ENCODE measurements at regions not wholly inside any gene's neighbourhood (a gene's known extent, or its start where the extent isn't known, plus 50 kb on each side); places are given as distances from the start of the nearest gene placed in this dataset.

DNA sequence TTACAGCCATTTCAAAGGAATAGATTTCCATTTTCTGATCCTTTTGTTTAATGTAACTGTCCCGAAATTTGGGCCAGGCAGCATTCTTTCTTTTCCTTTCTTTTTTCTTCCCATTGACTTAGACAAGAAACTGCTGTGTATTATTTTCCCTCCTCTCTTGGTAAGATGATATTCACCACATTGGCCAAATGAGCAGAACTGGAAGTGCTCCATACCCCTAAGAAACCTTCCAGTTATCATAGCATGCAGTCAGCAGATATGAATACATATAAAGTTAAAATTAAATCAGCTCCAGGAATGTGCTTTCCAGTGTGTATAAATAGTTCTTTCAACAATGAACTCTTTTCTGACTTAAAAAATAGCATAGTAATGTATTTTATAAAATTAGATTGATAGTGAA lies 168.5 kb upstream of the GAS1 start:
- DNase-seq (ENCODE audit: low read depth in 2 of 3, low spot score in 2 of 3): no peak

DNA sequence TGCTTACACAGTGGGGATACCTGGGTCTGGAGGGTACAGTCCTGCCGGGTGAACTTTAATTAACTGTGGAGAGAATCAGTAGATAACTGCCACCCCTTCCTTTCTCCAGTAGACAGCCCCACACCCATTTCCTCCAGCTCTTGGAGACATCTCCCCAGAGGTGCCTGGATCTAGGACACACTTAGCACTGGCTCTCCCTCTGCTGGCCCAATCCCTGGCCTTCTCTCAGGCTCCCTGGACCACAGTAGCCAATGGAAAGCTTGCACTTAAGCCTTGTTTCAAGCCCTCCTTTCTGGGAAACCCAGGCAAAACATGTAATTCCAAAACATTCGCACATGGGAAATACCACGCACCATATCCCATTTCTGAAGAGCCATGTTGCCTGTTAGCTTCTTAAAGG lies 169.2 kb upstream of the GAS1 start:
- DNase-seq (ENCODE audit: low read depth in 2 of 3, low spot score in 2 of 3): no peak

DNA sequence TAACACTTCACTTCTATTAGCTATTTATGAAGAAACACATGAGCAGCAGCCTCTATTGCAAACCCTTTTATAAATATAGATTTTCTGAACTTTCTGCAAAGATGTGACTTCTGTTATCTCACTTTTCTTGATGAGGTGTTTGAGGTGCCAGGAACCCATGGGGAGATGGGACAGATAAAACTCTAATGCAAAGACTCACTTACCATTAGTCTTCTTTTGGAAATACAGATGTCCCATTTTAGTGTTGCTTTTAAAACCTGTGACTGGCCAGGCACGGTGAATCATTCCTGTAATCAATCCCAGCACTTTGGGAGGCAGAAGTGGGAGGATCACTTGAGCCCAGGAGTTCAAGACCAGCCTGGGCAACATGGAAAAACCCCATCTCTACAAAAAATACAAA lies 171.3 kb upstream of the GAS1 start:
- no peak for DNase-seq (ENCODE audit: low read depth in 2 of 3, low spot score in 2 of 3)

DNA sequence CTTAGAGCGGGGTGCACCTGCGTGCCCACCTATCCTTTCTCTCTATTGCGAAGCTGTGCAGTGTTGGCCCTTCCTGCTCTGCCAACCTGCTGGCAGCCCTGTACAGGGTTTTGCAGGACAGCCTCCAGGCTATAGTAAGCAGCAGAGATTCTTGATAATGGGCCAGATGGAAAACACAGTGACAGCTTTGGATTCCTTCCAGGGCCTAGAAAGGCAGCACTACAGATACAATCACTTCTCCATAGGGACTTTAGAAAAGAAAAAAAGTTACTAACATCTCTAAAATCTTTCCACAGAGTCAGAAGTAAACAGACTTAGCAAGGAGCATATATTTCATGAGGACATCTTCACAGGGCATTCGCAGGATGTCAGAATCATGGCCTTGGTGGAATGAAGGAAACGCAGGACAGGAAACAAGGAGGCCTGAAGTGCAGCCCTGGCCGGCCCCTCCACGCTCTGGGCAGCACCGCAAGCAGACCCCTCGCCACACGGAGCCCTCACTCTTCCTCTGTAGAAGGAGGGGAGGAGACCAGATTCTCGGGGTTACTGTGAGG lies 172.1 kb upstream of the GAS1 start:
- no peak for DNase-seq (ENCODE audit: low read depth in 2 of 3, low spot score in 2 of 3)

DNA sequence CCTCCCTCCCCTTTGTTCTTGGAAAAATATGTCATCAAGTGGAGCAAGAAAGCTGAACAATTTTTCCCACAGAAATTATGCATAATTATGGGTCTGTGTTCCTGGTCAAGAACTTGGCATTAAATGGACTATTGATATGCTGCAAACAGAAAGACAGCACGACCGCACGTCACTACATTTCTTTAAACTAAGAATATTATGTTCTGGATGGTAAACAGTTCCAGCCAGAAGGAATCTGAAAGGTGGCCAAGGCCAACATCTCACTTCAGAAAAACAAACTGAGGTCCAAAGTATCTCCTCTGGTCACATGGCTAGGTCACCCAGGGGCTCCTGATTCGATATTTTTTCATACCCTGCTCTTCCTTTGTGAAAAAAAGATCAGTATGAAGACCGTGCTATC lies 173.3 kb upstream of the GAS1 start:
- DNase-seq (ENCODE audit: low read depth in 2 of 3, low spot score in 2 of 3): no peak

DNA sequence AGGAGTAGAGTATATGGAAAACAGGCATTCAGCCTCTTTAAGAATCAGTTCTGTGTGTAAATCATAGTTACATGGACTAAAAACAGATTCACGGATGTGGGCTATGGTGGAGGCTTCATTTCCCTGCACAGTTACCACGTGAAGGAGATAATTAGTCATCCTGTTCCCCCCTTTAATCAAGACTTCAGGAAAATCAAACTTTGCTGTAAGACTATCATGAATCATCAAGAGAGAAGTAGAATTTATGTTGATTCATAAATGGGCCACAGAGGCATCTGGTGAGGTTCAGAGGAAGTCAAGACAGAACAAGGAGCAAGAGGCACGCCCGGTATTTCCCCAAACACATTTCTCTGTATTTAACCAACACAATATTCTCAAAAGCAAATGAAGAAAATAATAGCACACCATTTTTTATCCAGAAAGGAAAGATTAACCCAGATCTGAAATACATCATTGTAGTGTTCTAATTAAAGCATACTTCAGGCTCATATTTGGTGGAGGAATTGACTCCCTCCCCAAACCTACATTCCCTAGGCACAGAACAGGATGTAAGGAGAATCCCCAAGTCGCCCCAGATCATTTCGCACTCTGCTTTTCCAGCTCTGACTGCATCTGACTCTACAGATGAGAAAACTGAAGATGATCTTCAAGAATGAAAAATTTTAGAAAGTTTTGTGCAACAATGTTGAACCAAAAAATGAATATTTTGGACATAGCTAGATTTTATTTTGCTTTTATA lies 175.8 kb upstream of the GAS1 start:
- peak in 2 of 3 donors; percentile 32 to 34 for DNase-seq (ENCODE audit: low read depth in 2 of 3, low spot score in 2 of 3)

DNA sequence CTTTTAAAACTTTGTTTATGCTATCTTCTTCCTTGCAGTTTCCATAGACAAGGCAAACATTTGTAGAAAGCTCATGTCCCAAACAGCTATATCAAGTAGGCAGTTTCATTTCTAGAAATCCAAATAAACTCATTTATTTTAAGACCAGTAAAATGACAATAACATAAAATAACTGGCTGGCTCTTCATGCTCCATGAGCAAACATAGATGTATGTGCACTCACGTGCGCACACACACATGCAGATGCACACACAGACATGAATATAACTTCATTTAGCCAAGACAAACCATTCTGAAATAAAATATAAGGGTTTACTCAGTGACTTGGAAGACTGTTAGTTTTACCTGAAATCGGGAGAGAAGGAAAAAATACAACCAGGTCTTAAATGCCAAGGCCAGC lies 176.5 kb upstream of the GAS1 start:
- DNase-seq (ENCODE audit: low read depth in 2 of 3, low spot score in 2 of 3): no peak

DNA sequence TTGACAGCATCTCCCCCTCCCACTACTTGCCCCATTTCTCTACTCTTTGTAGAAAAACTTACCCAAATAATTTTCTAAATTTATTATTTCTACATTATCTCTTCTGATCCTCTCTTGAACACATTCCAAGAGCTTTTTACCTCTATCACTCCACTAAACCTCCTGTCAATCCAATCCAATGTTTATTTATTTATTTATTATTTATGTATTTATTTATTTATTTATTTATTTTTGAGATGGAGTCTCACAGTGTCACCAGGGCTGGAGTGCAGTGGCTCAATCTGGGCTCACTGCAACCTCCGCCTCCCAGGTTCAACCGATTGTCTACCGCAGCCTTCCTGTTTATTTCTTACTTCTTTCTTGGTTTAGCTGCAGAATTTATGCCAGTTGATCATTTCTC lies 178.5 kb upstream of the GAS1 start:
- no peak for DNase-seq (ENCODE audit: low read depth in 2 of 3, low spot score in 2 of 3)

DNA sequence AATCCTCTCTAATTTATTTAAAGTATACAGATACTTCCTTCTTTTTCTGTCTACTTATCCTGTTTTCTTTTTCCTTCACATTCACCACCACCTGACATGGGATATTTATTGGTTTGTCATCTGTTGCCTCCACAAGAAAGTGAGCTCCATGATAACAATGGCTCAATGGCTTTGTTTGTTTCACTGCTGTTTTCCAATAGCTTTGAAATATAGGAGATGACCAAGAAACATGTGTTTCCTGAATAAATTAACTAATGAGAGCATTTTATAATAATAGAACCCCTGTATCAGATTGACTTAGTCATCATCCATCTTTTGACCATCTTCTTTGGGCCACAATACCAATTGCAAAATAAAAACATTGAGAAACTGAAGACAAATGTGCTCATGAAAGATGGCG lies 180.2 kb upstream of the GAS1 start:
- DNase-seq (ENCODE audit: low read depth in 2 of 3, low spot score in 2 of 3): no peak

DNA sequence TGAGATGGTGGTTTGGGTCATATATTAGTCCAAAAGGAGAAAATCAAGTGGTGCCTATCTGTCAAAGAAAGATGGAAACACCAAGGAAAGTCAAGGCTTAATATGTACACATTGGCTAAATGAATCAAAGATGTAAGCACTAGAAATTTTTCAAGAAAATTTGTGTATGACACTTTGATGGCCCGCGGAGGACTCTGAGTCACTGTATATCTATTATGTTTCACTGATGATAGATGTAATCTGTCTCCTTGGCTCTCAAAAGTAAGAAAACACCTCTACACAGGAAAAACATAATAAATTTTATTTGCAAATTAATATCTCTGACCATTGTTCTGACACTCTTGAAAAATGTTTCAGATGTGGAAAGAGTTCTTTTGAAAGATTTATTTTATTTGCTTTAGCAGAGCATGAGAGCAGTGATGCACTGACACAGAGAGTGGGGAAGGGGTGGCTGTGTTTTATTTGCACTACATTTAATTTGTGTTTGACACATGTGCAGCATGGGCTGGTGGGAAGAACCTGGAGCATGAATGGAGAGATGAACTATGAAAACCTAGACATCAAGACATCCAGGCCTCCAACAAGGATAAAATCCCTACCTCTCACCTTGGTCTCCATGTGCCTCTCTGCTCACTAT lies 180.8 kb upstream of the GAS1 start:
- DNase-seq (ENCODE audit: low read depth in 2 of 3, low spot score in 2 of 3): no peak

DNA sequence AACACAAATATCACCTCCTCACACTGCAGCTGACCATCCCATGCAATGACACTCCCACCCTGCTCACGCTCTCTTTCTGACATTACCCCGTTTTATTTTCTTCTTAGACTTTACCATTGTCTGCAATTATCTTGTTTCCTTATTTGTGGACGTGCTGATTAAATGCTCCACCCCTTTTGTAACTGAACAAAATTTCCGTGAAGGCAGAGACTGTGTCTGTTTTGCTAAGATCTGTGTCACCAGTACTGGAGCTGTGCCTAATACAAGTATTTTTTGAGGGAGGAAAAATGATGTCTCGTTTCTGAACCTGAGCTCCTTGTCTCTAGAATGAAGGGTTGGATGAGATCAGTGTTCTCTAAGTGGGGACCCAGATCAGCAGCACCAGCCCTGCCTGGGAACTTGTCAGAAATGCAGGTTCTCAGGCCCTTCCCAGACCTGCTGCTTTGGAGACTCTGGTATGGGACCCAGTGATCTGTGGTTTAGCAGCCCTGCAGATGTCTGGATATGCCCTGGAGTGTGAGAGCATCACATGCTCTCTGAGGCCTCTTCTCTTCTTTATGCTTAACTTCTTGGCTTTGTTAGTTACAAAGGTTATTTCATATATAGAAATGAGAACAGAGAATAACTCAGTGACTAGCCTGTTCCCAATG lies 181.7 kb upstream of the GAS1 start:
- DNase-seq (ENCODE audit: low read depth in 2 of 3, low spot score in 2 of 3): no peak

DNA sequence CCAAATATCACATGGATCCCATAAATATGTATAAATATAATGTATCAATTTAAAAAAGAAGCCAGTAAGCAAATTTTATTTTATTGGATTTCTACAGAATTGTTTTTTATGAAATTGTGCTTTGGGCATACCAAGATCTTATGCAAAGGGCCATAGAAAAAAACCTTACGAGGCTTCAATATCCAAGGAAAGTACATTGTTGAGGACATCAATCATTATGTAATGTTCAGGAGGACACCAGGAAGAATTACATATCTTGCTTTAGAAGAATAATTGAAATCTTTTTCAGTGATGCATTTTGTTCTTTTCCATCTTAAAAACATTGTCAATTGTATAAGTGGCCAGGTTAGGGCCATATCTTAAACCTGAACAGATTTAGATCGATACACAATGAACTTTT lies 187.8 kb upstream of the GAS1 start:
- no peak for DNase-seq (ENCODE audit: low read depth in 2 of 3, low spot score in 2 of 3)

DNA sequence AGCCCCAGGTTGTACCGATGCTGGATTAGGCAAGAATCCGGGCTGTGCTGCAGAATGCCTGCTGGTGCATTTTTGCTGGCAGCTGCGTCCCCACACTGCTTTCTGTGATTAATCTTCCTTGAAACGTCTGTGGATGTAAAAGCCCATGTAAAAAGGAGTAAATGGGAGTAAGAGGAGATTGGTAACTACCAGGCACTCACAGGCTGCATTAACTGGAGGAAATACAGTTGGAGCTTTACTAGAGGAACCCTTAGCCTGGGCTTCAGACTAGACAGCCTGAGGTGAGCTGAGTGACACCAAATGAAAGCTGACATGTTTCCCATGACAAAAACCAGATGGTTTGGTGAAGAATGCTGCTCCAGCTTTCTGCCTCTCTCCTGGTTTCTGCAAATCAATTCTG lies 190.4 kb upstream of the GAS1 start:
- no peak for DNase-seq (ENCODE audit: low read depth in 2 of 3, low spot score in 2 of 3)

DNA sequence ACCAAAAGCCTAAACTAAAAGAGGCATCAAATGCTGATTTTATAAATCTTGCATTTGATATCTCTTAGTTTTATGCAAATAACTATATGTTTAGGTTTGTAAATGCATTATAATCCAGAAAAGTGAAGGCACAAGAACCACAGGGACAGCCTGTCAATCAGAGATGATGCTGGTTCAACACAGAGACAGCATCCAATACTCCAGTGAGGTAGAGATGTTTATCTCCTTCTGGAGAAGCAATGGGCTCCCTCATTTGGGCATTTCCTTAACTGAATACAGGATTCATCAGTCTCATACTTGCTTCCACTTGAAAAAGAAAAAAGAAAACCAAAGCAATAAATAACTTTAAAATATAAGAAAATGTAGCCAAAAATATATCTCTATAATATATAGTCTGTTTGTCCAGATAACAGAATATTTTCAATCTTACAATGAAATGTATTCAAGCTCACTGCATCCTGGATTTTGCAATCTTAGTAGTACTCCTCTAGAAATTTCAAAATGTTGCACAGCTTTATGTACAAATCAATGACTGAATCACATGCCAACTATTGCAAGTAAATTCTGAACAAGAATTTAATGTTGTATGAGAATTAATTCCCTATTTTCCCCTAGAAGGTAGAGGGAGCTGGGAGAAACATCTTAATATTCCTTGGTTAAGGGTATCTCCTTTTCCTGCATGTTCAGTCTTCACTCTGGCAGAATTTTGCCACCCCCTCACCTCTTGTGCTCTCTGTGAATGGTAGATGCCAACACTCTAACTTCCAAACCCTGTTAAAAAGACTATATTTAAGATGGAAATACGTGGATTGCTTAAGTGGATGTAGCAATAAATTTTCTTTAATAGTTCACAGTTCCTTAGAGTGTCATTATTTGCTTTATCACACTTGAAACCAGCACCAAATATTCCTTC lies 191.1 kb upstream of the GAS1 start:
- no peak for DNase-seq (ENCODE audit: low read depth in 2 of 3, low spot score in 2 of 3)

DNA sequence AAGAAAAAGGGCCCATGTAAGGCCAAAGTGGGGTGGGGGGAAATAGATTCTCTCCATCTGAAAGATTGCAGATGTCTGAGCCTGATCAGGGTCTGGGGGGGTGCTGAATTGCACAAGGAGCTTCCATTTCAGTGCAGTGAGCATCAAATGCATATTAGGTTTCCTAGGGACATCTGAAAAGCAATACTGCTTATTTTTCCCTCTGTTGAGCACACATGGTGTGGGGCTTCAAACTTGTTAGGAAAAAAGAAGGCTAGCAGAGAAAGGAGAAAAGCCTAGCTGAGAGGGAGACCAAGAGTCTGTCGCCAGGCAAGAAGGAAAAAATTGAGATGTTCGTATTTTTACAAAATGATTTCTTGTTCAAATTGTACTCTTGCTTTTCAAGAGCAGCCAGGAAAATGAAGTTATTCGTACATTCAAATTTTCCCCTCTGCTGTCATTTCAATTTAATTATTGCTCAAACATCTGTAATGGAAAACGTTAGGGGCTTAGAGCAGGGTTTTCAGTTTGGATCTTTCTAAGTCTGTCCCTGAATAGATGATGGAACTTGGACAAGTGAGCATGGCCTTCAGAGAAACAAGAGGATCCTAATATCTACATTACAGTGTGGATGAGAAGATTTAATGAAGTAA lies 191.9 kb upstream of the GAS1 start:
- no peak for DNase-seq (ENCODE audit: low read depth in 2 of 3, low spot score in 2 of 3)

DNA sequence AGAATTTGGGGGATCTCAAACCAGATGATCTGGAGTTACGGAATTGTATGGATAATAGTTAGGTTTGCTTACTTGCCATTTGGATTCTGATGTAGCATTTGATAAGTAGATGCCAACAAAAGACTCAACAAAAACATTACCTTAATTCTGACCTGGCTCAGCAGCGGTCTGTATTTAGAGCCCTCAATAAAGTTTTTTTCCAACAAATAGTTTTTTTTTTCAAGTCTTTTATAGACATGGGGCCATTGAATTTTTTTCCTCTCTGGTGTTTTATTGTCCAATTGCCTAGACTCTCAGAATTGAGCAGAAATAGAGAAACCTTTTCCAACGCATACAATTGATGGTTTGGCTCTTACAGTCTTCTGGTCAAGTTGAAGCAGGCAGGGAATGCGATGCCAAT lies 192.8 kb upstream of the GAS1 start:
- no peak for DNase-seq (ENCODE audit: low read depth in 2 of 3, low spot score in 2 of 3)

DNA sequence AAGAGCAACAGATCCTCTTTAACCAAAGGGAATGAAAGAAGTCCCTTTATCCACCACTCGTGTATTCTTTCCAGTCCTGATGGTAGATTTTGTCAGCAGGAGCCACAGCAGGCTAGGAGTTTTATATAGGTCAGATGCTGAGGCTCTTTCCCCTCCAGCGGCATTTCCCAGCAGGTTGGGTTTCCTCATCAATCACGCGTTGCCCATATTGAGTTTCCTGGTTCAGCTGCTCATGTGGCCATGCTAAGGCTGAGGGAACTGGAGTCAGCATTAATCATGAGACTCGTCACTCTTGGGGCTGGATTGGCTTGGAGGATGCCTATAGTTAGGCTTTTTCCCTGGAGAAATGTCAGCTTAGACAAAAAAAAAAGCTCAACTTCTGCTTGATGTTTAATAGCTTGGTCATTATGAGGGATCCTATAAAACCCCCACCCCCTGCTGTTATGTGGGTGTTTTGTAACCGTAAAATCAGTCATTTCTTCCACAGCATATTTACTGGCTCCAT lies 193.4 kb upstream of the GAS1 start:
- no peak for DNase-seq (ENCODE audit: low read depth in 2 of 3, low spot score in 2 of 3)

DNA sequence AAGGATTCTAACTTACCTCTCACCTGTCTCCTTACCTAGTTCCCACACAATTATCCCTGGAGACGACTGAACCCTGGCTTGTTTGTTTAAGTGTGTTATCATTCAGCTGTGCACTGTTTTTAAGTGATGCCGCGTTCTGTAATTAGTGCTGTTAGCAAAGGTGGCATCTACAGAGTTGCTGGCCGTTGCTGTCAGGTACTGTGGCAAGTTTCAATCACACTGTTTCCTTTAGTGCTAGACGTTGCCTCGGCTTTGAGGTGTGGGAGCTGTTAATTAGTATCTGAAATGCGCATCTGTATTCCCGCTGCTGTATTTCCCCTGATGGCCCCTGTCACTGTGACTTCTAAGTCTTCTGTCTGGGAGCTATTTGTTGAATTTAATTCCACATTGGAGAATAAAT lies 193.8 kb upstream of the GAS1 start:
- no peak for DNase-seq (ENCODE audit: low read depth in 2 of 3, low spot score in 2 of 3)

DNA sequence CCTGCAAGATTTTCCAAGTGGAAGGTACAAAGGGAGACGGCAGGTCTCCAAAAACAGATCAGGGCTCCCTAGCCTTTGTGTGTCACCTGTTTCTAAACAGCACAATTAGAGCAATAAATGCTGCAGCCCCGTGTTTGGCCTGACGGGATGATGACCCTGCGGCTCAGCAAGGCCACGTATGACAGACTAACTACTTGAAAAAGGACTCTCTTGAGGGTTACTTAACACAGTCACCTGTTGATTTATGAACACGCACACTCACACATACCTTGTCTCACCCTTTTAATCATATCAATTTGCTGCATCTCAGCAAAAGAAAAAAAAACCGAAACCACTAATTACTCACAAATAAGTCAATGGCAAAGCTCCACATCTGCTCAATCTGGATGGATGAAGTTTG lies 199.6 kb upstream of the GAS1 start:
- no peak for DNase-seq (ENCODE audit: low read depth in 2 of 3, low spot score in 2 of 3)

DNA sequence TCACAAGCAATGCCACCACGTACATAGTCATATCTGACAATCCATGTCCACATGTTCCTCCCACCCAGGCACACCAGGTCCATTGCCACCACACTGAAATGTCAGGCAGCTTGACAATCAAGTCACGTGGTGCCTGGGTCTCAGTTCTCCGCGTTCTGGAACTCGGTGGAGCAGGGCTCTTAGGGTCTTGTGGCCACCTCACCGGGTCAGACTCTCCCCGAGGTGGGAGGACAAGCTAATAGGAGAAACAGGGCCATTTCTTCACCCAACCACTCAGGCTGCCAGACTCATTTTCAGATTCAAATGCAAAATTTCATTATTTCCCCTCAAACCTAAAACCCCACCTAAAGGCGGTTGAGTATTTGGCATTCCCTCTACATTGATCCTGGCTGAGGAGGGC lies 200.5 kb upstream of the GAS1 start:
- no peak for DNase-seq (ENCODE audit: low read depth in 2 of 3, low spot score in 2 of 3)

Measured in hematopoietic multipotent progenitor cell (in vitro differentiated cells).